Activated CD4-positive, alpha-beta T cell treated with anti-CD3 and anti-CD28 coated beads, Interleukin-2, amount 50 U/mL, for 16 hours (primary cell): ENCODE measurements at regions not wholly inside any gene's neighbourhood (a gene's known extent, or its start where the extent isn't known, plus 50 kb on each side); places are given as distances from the start of the nearest gene placed in this dataset.

ENCODE experiments used
- DNase-seq: peaks from one replicate; pipeline ENCODE4 v3.0.0-alpha.2; 2020

DNA sequence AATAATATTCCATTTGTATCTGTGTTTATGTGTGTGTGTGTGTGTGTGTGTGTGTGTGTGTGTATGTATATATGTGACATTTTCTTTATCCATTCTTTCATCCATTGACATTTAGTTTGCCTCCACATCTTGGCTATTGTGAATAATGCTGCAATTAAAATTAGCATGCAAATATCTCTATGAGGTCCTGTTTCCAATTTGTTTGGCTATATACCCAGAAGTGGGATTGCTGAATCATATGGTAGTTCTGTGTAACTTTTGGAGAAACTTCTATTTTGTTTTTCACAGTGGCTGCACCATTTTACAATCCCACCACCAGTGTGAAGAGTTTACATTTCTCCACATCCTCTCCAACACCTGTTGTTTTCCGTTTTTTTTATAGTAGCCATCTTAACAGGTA, 53.1 kb downstream of the CH25H start:
- no peak for DNase-seq

DNA sequence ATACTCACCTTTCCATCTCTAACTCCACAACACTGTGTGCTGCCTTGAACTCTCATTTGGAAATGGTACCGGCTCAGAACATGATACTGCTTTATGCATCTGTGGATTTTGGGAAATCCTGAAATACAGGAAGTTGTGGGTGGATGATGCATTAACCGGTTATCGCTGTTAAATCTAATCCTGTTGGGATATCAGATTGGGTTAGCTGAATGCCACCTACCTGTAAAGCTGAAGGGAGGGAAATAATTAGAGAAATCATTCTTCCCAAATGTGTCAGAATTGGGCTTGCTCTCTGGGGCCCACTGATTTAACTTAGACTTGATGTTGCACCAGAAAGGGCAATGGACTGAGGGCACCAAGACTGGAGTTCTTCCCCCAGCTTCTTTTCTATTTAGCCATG, 54.0 kb downstream of the CH25H start:
- DNase-seq: no peak

DNA sequence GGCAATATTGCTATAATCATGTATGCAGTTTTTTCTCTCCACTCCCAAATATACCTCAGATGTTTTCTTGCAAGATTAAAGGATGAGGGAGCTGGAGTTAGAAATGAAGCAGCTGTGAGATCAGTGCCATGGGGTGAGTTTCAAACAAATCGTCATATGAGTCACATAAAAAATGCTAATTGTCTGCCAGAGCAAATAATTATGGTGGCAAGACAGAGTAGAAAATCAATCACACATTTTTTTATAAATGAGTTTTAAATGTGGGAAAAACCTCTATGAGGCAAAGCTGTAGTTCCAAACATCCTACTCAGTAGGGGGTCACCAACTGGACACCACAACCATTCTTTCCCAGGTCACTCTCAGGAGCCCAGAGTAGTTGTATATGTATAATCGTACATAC, 55.3 kb downstream of the CH25H start:
- no peak for DNase-seq

DNA sequence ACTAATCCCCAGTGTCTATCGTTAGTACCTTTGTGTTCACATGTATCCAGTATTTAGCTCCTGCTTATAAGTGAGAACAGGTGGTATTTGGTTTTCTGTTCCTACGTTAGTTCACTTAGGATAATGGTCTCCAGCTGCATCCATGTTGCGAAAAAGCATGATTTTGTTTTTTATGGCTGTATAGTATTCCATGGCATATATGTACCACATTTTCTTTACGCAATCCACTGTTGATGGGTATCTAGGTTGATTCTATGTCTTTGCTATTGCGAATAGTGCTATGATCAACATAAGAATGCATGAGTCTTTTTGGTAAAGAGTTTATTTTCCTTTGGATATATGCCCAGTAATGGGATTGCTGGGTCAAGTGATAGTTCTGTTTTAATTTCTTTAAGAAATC, 59.1 kb downstream of the CH25H start:
- no peak for DNase-seq

DNA sequence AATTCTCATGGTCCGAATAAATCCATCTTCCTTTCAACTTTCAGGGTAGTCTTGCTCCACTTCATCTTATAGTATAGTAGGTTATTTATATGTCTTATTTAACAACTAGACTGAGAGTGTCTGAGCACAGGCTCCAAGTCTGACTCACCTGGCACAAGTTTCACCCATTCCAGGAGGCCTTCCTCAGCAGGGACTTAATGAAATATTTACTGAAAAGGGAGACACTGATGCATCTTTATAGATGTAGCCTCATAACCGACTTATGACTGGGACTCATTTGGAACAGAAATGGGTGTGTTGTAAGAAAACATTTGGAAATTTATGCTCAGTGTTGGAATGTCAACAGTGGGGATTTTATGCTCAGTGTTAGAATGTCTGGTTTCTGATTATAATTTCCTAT, 59.9 kb downstream of the CH25H start:
- no peak for DNase-seq

DNA sequence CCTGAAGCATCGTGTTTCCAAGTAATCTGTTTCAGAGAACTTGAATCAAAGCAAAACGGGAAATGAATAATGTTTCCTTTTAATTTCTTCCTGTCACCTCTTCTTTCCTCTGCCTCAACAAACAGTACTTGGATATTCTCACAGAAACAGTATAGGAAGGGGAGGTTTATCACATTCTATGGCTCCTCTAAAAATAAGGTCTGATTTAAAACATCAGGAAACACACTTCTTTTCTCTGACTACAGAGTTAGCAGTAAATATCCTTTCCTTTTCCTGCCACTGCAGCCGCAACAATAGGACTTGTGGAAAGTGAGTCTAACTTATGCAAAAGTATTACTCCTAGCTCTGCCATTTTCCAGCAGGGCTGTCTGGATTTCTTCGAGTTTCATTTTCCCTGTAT, 62.3 kb downstream of the CH25H start:
- no peak for DNase-seq

DNA sequence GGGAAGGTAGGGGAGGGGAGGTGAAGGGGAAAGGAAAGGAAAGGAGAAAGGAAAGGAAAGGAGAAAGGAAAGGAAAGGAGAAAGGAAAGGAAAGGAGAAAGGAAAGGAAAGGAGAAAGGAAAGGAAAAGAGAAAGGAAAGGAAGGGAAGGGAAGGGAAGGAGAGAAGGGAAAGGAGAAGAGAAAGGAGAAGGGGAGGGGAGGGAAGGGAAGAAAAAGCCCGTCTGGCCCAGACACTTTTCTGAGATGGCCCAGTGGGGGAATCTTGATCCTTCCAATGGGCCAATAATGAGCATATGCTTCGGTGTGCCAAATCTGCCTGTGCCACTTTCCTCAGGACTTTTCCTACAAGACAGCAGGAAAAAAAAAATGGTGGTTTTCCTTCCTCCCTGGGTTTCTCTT, 64.5 kb downstream of the CH25H start:
- no peak for DNase-seq

DNA sequence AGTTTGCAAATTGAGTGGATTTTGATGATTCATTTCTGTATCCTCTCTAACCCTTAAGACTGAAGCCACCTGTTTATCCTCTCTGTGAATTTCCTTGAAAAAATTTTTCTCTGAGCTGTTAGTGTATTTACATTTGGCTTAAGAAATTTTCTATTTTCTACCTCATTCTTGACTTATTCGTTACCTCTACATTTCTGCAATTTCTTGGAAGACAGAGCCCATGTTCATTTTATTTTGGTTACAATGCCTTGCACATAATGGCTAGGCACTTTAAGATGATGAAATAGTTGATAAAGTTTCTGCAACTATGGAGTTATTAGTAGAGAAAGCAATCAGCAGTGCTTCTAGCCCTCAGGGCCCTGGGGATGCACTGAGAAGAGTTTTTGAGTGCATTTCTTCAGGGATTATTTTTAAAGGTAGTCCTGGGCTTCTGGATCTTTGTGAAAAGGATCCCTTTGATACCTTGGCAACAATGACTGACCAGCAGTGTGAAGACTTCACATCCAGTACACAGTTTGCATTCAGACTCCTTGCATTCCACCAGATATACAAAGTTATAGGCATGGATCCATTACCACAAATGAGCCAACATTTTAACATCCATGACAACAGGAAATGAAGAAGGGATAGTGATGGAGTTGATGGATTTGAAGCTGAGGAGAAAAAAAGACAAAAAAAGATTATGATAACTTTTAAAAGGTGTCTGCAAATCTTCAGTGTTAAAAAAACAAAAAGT, 68.2 kb downstream of the CH25H start:
- no peak for DNase-seq

DNA sequence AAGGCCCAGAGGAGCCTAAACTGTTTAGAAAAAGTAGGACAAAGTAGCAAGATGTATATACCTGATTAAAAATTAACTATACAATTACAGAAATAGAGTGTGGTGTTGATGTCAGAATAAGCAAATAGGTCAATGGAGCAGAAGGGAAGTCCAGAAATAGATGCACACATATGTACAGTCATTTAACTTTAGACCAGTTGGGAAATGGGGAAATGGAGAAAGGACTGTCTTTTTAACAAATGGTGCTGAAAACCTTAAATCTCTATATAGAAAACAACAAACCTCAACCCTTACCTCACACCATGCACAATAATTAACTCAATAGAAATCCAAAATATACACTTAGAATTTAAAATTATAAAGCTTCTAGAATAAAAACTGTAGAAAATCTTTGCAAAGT, 72.2 kb downstream of the CH25H start:
- no peak for DNase-seq

DNA sequence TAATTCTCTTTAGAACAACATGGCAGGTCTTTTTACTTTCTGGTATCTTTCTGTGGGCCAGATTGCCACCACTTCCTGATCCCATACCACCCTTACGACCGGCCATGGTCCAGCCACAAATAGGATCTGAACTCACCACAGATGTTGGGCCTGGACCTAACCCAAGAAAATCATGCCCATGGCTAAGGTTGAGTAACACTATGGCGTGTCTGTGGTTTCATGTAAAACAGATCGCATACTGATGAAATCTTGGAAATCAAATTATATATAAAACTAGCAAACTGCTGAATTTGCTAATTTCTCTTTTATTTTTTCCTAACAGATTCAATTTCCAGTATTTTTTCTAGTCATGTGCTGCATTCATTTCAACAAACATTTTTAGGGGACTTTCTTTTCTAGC, 77.2 kb downstream of the CH25H start:
- DNase-seq: no peak

DNA sequence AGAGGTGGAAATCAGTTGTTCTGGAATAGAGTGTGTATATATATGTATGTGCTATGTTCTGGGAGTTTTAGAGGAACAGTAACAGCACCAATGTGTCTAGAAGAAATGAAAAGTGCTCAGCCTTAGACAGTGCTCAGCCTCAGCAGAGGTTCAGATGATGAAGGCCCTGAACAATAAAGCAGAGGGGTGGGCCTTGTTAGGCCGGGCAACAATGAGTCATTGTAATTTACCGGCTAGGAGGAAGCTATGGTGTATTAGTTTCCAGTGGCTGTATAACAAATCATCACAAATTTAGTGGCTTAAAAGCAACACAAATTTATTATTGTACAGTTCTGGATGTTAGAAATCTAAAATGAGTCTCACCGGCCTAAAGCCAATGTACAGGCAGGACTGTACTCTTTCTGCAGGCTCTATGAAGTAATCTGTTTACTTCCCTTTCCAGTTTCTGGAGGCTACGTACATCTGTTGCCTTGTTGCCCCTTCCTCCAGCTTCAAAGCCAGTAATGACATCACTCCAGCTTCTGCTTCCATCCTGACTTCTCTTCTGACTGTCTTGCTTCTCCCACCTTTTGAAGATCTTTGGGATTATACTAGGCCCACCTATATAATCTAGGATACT, 84.6 kb downstream of the CH25H start:
- DNase-seq: no peak

DNA sequence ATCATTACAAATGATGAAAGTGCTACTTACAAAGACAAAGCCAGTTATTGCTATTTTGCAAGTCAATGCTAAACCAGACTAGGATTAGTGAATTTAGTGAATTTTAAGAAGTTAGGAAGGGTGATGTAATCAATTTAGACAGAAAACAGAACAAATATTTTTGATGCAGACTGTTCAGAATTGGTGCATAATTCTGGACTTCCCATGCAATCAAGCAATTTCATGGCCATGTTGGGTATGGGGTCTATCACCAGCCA, 85.4 kb downstream of the CH25H start:
- no peak for DNase-seq

DNA sequence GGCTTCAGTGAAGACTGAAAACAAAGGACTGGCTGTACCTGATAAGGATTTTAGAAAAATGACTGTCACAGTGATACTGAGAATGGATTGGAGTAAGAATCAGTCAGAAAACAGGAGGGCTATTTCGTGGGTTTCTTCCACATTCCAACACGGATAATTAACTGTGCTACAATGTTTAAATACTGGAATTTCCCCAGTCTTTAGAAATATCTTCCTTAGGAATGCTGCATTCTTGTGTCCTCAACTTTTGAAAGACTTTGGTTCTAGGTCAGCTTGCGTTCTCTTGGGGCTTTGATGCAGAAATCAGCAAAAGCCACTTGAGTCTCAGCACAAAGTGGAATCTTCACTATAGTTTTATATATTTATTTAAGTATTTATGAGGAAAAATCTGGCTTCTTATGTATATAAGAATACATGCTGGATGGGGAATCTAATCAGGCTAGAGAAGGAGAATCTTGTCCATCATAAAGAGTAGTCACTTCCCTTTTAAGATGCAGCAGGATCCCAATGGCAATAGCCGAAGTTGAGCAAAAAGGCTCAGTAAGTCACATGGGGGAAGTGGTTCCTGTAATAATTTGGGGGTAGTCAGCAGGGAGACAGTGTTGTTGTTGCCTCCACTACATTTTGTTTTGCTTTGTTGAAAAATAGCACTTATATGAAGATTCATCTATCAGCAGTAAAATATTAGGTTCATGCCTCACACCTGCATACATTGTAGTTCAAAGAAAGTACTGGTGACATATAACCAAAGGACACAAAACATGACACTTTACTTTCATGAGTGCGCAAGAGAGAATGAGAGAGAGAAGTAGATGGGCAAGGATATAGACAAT, 86.0 kb downstream of the CH25H start:
- DNase-seq: no peak

DNA sequence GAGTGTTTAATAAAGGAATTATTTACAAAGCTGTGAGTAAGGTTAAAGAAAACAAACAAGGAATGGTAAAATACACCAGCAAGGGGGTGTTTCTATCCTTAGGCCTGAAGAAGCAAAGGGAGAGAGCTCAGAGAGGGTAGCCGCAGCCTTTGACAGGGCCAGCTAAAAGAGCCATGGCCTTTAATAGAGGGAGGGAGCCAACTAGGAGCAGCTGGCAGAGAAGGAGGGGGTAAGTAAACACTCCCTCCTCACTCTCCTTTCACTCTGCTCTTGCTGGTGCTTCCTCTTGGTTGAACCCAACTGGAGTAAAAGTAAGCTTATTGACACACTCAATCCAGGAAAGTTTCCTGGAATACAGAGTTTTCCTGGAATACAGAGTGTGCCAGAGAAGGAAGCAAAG, 87.5 kb downstream of the CH25H start:
- no peak for DNase-seq

DNA sequence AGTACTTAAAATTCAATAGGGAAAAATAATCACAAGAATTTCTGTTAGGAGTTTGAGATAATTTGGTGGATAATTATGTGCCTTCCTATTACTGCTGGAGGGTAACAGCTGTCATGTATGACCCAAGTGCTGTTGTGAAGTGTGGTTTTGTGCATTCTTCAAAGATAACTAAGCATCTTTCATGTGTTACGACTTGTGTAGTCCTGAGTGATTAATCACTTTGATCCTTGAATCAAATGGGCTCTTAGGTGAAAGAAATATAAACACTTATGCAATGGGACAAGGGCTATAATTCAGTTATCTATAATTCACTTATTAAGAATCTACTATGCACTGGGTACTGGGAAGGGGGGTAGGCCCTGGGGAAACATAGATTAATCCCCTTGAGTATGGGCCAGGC, 89.0 kb downstream of the CH25H start:
- DNase-seq: no peak

DNA sequence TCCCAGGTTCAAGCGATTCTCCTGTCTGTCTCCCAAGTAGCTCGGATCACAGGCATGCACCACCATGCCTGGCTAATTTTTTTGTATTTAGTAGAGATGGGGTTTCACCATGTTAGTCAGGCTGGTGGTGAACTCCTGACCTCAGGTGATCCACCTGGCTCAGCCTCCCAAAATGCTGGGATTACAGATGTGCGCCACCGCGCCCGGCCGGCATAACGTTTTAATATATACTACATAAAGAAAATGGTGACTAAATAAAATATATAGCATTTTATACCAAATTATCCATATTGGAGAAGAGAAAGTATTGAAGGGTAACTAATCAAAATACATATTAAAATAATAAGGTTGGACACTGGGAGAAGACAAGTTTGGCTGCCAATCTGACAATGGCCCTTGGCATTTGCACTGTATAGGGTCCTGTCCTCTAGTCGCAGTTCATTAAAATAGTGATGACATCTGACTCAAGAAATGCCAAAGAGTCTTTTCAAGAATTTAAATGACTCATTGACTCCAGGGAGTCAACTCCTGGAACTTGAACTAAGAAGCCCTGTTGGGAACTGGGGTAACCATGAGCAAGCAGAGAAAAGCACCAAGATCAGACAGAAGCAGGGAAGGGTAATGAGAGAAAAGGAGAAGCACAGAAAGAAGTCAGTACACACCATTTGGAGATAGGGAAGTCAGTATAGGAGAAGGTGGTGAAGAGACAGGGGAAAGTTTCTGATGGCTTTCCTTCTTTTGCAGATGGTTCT, 91.1 kb downstream of the CH25H start:
- no peak for DNase-seq

DNA sequence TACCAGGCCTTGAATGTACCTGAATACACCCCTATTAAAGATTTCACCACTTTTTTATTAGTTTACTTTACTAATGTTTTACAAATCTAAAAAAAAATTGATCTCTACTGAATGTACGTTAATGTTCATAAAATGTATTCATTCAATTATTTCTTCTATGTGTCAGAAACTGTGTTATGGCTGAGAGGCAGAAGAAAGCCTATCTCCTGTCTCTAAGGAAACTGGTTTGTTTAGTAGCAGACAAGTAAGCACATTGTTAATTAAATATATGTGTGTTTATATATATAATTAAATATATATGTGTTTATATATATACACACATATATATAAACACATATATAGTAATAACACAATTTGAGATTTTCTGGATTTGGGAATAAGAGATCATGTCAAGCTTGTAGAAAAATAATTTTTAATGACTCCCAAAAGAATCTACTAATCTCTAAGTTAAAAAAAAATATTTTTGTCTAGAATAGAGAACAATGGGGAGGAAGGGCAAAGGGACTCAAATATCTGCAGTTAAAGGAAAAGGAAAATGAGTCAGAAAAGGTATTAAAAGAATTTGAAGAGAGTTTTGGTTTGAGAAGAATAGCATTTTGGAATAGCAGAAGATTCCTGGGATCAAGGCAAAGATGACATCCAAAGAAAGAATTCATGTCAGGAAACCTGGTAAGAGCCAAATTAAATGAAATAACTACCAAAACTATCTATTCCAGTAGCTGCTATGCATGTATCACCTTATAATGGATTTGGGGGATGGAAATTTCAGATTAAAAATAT, 92.1 kb downstream of the CH25H start:
- DNase-seq: no peak

DNA sequence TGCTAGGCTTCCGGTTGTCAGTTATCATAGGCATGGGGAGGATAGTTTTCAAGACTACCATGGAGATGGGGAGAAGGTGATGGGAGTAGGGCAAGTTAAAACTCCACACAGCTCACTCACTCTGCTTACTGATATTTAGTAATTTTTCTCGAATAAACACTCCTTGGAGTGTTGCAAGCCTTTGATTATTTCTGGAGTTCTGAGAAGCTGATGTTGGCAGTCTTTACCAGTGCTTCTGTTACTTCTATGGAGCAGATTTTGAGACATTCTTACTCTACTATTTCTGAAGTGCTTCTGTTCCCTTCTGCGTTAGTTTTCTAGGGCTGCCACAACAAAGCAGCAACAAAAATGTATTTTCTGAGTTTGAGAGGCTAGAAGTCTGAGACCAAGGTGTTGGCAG, 104.4 kb downstream of the CH25H start:
- no peak for DNase-seq

DNA sequence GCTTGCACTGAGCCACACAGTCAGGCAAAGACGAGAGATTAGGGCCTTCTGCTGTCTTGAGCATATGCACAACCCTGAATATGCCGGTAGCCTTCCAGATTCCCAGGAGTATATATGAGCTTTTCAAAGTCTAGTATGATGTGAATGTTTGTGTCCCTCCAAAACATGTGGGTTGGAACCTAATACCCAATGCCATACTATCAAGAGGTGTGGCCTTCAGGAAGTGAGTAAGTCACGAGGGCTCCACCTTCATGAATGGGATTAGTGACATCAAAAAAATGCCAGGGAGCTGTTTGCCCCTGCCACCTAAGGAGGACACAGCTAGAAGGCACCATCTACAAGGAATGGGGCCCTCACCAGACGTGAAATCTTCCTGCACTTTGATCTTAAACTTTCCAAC, 105.2 kb downstream of the CH25H start:
- no peak for DNase-seq

DNA sequence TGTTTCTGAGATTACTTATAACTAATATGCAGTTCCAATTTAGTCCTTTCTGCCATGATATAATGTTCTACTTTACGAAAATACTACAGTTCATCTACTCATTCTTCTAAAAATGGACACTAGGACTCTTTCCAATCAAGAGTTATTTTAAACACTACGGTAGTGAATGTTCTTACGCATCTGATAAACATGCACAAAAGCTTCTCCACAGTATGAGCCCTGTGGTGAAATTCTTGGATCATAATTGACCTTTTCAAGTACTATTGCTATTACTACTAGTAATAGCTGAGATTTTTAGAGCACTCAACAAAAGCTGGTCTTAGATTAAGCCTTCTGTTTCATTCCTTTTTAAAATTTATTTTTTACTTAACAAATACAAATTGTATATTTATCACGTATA, 106.4 kb downstream of the CH25H start:
- no peak for DNase-seq

DNA sequence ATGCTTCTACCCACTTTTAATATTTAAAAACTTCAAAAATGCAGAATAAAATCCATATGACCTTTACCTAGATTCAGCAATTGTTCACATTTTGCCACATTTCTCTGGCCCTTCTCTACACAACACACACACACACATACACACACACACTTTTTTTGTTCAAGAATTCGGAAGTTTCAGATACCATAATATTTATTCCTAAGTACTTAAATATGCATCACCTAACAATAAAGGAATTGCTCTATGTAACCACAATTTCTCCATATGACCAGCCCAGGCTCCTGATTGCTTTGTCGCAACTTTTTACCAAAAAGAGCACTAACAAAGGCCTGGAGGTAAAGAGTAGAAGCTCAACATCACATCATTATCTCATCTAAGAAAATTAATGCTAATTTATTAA, 106.6 kb downstream of the FAS start:
- no peak for DNase-seq

DNA sequence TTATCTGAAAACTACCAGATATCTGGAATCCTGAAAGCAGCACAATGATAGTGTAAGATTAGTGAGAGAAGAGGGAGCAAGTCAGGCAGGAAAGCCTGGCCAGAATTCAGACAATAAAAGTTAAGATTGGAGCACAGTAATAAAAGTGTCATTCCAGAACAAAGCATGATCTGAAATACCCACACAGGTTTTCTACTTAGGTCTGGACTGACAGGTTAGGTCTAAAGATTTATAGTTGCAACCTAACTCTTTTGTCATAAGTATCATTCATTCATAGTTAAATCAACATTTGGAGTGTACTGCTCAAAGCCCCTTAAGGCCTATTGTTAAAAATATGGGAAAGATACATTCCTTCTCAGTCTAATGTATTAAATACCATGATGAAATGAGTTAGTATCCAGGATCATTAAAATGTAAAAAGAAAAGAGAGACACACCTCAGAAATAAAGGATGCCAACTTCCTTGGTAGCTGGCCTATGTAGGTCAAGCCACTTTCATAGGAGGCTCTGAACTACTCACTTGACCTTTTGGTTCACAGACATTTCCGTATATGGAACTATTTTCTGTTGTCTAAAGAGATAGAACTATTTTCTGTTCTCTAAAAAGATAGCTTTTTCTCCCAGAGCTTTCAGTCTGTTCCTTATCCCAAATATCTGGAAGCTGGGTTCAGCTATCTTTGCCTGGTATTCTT, 105.2 kb downstream of the FAS start:
- no peak for DNase-seq
